Peyer's patch (tissue), 4 donors: ENCODE measurements at regions not wholly inside any gene's neighbourhood (a gene's known extent, or its start where the extent isn't known, plus 50 kb on each side); places are given as distances from the start of the nearest gene placed in this dataset.
A peak's percentile ranks its signal among the peaks of the same experiment; 100 is the strongest.

ENCODE experiments used
- DNase-seq, 3 donors: peaks; one replicate each; pipeline ENCODE4 v3.0.0-alpha.2; 2017 to 2019
- H3K27ac ChIP-seq, 4 donors: fragments of 200-600 bp; sonication (generic); one replicate each; pipeline ENCODE4 v1.5.1; 2016 to 2019
- H3K27me3 ChIP-seq, 2 donors: fragments of 200-600 bp; sonication (generic); one replicate each; pipeline ENCODE4 v1.5.1; 2019
- H3K36me3 ChIP-seq, 3 donors: fragments of 200-600 bp; sonication (generic); one replicate each; pipeline ENCODE4 v1.5.1; 2016 to 2019
- H3K4me1 ChIP-seq, 4 donors: fragments of 200-600 bp; sonication (generic); one replicate each; pipeline ENCODE4 v1.5.1; 2016 to 2019
- H3K4me3 ChIP-seq, 4 donors: fragments of 200-600 bp; sonication (generic); 1 replicate in 3 of 4; 2 replicates in 1 of 4; pipeline ENCODE4 v1.5.1; 2016 to 2019; ENCODE audit warnings: mild to moderate bottlenecking in 1 of 4
- H3K9me3 ChIP-seq, 4 donors: fragments of 200-600 bp; sonication (generic); one replicate each; pipeline ENCODE4 v1.5.1; 2016 to 2019; ENCODE audit warnings: mild to moderate bottlenecking in 1 of 4
- CTCF ChIP-seq, 6 experiments: fragments of 450-650 bp in 4 of 6; fragments of 200-600 bp in 2 of 6; sonication (generic) in 1 of 6; IDR thresholded peaks; one replicate each; pipeline ENCODE4 v1.5.1; 2017 to 2019; ENCODE audit warnings: antibody characterized with exemption in 6 of 6, mild to moderate bottlenecking in 3 of 6, moderate library complexity in 1 of 6
- POLR2A ChIP-seq, 2 donors: fragments of 450-650 bp; IDR thresholded peaks; one replicate each; pipeline ENCODE4 v1.5.1; 2017; ENCODE audit warnings: antibody characterized with exemption in 2 of 2, mild to moderate bottlenecking in 2 of 2, moderate library complexity in 2 of 2

- H3K36me3 ChIP-seq, result no peaks in the 10 kb centered on the region
- H3K27me3 ChIP-seq, result no peaks in the 10 kb centered on the region
- H3K4me1 ChIP-seq, result no peaks in the 10 kb centered on the region
- TF ChIP-seq POLR2A (IDR thresholded peaks at IDR 0.05), result no peak
- TF ChIP-seq CTCF (IDR thresholded peaks at IDR 0.05), result no peak
- no peak overlapping the region for H3K4me3 ChIP-seq
- peak overlapping the region in 1 of 4 donors; percentile 28 for H3K27ac ChIP-seq
- H3K9me3 ChIP-seq, result no peaks in the 10 kb centered on the region
- no peak for DNase-seq
Observed at GRCh38 chr2:217683106-217683870, 319.5 kb downstream of the TNS1 start.

GRCh38 chr2:217681791-217682190 is 321.0 kb downstream of the TNS1 start:
- TF ChIP-seq POLR2A (IDR thresholded peaks at IDR 0.05), result no peak
- TF ChIP-seq CTCF (IDR thresholded peaks at IDR 0.05), result no peak
- DNase-seq, result no peak
- no peak overlapping the region for H3K27ac ChIP-seq

GRCh38 chr2:217680381-217680780 is 322.4 kb downstream of the TNS1 start:
- no peaks in the 10 kb centered on the region for H3K27me3 ChIP-seq
- no peak for TF ChIP-seq POLR2A (IDR thresholded peaks at IDR 0.05)
- no peak for TF ChIP-seq CTCF (IDR thresholded peaks at IDR 0.05)
- H3K4me1 ChIP-seq, result no peaks in the 10 kb centered on the region
- no peaks in the 10 kb centered on the region for H3K36me3 ChIP-seq
- DNase-seq, result no peak
- H3K4me3 ChIP-seq, result no peak overlapping the region
- no peak overlapping the region for H3K27ac ChIP-seq
- no peaks in the 10 kb centered on the region for H3K9me3 ChIP-seq

More at GRCh38 chr2:217681791-217682190, 321.0 kb downstream of the TNS1 start:
- Histone ChIP-seq H3K27me3 (no peaks in the 10 kb centered on the region), H3K9me3 (no peaks in the 10 kb centered on the region), H3K4me3 (no peak overlapping the region), H3K36me3 (no peaks in the 10 kb centered on the region), H3K4me1 (no peaks in the 10 kb centered on the region)

GRCh38 chr2:217673627-217674026 is 329.2 kb downstream of the TNS1 start:
- Histone ChIP-seq H3K4me1 (no peaks in the 10 kb centered on the region), H3K27ac (no peak overlapping the region), H3K4me3 (no peak overlapping the region), H3K27me3 (no peaks in the 10 kb centered on the region), H3K9me3 (no peaks in the 10 kb centered on the region), H3K36me3 (no peaks in the 10 kb centered on the region)
- no peak for TF ChIP-seq POLR2A (IDR thresholded peaks at IDR 0.05)
- TF ChIP-seq CTCF (IDR thresholded peaks at IDR 0.05), result no peak
- DNase-seq, result no peak

GRCh38 chr2:217672472-217672871 is 330.3 kb downstream of the TNS1 start:
- Histone ChIP-seq H3K27ac (no peak overlapping the region), H3K9me3 (no peaks in the 10 kb centered on the region), H3K27me3 (no peaks in the 10 kb centered on the region), H3K36me3 (no peaks in the 10 kb centered on the region), H3K4me1 (no peaks in the 10 kb centered on the region), H3K4me3 (no peak overlapping the region)
- no peak for DNase-seq
- TF ChIP-seq POLR2A (IDR thresholded peaks at IDR 0.05) (no peak), CTCF (IDR thresholded peaks at IDR 0.05) (no peak)
